KMS-11 (cell line): ENCODE measurements at regions not wholly inside any gene's neighbourhood (a gene's known extent, or its start where the extent isn't known, plus 50 kb on each side); places are given as distances from the start of the nearest gene placed in this dataset.

Experiments
- H2AFZ ChIP-seq: fragments of 200-600 bp; sonication (generic); 2 replicates; pipeline ENCODE4 v1.6.1; 2016; ENCODE audit warnings: antibody characterized with exemption, mixed run types, low read depth
- H3K27ac ChIP-seq: fragments of 200-600 bp; sonication (generic); 2 replicates; pipeline ENCODE4 v1.6.1; 2016; ENCODE audit warnings: mild to moderate bottlenecking, mixed run types
- H3K27me3 ChIP-seq: fragments of 200-600 bp; sonication (generic); 2 replicates; pipeline ENCODE4 v1.6.1; 2017; ENCODE audit warnings: mild to moderate bottlenecking, low read depth, mixed run types, moderate library complexity; ENCODE audit not compliant: insufficient read depth
- H3K36me3 ChIP-seq: fragments of 200-600 bp; sonication (generic); 2 replicates; pipeline ENCODE4 v1.6.1; 2017; ENCODE audit warnings: mild to moderate bottlenecking, mixed run types; ENCODE audit not compliant: insufficient read depth
- H3K4me1 ChIP-seq: fragments of 200-600 bp; sonication (generic); 2 replicates; pipeline ENCODE4 v1.6.1; 2016; ENCODE audit warnings: mild to moderate bottlenecking, low read depth, mixed run types; ENCODE audit not compliant: poor library complexity, severe bottlenecking
- H3K4me2 ChIP-seq: fragments of 200-600 bp; sonication (generic); 2 replicates; pipeline ENCODE4 v1.7.0; 2016; ENCODE audit warnings: mild to moderate bottlenecking, mixed run types
- H3K4me3 ChIP-seq: fragments of 200-600 bp; sonication (generic); IDR thresholded peaks from 2 replicates; pipeline ENCODE4 v1.6.1; 2017; ENCODE audit warnings: low read depth, low read length, mixed read lengths; ENCODE audit not compliant: insufficient read depth
- H3K79me2 ChIP-seq: fragments of 200-600 bp; sonication (generic); 2 replicates; pipeline ENCODE4 v1.6.1; 2016; ENCODE audit warnings: low read depth, mixed run types; ENCODE audit not compliant: insufficient read depth
- H3K9ac ChIP-seq: fragments of 200-600 bp; sonication (generic); 2 replicates; pipeline ENCODE4 v1.6.1; 2016; ENCODE audit warnings: mild to moderate bottlenecking, mixed run types
- H4K20me1 ChIP-seq: fragments of 200-600 bp; sonication (generic); 2 replicates; pipeline ENCODE4 v1.6.1; 2016; ENCODE audit warnings: mild to moderate bottlenecking, mixed run types; ENCODE audit not compliant: insufficient read depth
- TF ChIP-seq, protein P1 (sequence below): fragments of 200-600 bp; sonication (generic); conservative IDR thresholded peaks from 2 replicates; pipeline ENCODE4 v1.6.1; 2017; ENCODE audit warnings: low read depth, mild to moderate bottlenecking, antibody characterized with exemption, low read length, moderate library complexity, mixed read lengths

DNA sequence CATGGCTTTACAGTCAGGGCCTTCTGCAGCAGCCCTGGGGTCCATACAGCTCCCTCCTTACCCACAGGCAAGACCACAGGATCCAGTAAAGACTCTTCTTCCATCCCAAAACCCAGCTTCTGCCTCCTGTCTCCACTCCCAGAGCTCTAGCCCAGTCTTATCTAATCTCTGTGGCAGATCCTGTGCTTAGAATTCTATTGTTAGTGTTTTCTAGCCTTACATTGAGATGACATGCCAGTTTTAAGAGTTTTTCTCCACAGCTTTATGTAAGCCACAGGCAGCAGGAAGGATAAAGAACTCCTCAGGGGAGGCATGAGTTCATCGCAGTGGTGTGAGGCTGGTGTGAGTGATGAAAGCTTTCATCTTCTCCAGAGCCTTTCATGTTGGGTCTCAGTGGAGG is 129.1 kb downstream of the RCHY1 start:
- Histone ChIP-seq H3K27ac (no peak overlapping the region), H3K36me3 (no peaks in the 10 kb centered on the region), H3K27me3 (no peaks in the 10 kb centered on the region), H4K20me1 (no peaks in the 10 kb centered on the region), H3K9ac (no peak overlapping the region), H3K79me2 (no peaks in the 10 kb centered on the region), H3K4me2 (no peak overlapping the region), H3K4me1 (no peaks in the 10 kb centered on the region), H3K4me3 (no peak overlapping the region), H2AFZ (no peak overlapping the region)
- TF ChIP-seq, protein P1, sequence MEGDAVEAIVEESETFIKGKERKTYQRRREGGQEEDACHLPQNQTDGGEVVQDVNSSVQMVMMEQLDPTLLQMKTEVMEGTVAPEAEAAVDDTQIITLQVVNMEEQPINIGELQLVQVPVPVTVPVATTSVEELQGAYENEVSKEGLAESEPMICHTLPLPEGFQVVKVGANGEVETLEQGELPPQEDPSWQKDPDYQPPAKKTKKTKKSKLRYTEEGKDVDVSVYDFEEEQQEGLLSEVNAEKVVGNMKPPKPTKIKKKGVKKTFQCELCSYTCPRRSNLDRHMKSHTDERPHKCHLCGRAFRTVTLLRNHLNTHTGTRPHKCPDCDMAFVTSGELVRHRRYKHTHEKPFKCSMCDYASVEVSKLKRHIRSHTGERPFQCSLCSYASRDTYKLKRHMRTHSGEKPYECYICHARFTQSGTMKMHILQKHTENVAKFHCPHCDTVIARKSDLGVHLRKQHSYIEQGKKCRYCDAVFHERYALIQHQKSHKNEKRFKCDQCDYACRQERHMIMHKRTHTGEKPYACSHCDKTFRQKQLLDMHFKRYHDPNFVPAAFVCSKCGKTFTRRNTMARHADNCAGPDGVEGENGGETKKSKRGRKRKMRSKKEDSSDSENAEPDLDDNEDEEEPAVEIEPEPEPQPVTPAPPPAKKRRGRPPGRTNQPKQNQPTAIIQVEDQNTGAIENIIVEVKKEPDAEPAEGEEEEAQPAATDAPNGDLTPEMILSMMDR, result no peak

DNA sequence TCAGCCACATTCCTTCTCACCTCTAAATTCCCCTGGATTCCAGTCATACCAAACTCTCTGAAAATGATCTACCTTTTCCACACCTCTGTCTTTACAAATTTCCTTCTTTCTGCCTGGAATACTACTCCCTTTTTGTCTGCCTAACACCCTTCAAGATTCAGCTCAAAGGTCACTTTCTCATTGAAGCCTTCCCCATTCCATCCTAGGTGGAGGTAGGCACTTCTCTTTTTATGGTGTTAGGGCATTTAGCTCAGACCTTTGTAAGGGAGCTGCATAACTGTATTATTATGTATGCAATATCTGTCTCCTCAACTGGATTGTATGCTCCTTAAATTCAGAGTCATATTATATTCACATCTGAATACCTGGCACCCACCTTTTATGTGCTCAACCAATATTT is 137.7 kb downstream of the RCHY1 start:
- no peaks in the 10 kb centered on the region for H3K79me2 ChIP-seq
- no peak overlapping the region for H3K4me3 ChIP-seq
- H3K4me1 ChIP-seq, result no peaks in the 10 kb centered on the region
- H2AFZ ChIP-seq, result no peak overlapping the region
- no peak overlapping the region for H3K4me2 ChIP-seq
- TF ChIP-seq, protein P1, result no peak
- H3K9ac ChIP-seq, result no peak overlapping the region
- H3K27me3 ChIP-seq, result no peaks in the 10 kb centered on the region
- no peak overlapping the region for H3K27ac ChIP-seq
- no peaks in the 10 kb centered on the region for H4K20me1 ChIP-seq
- H3K36me3 ChIP-seq, result no peaks in the 10 kb centered on the region

DNA sequence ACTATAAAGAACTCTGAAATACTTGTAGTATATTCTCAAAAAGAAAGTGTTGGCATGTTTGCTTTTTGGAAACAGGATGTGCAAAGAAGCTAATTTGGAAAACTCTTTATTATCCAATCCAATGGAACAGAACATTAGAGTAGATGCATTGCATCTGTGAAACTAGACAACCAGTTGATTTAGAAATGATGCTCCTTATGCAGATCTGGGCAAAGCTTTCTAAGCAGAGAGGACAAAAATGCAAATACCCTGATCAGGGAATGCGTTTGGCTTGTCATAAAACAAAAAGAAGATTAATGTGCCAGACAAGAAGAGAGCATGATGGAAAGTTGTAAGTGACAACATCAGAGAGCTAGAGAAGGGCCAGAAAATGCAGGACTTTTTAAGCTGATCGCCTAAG is 142.3 kb downstream of the RCHY1 start:
- no peak overlapping the region for H2AFZ ChIP-seq
- H3K27me3 ChIP-seq, result no peaks in the 10 kb centered on the region
- no peaks in the 10 kb centered on the region for H3K79me2 ChIP-seq
- no peaks in the 10 kb centered on the region for H4K20me1 ChIP-seq
- no peak overlapping the region for H3K4me2 ChIP-seq
- H3K36me3 ChIP-seq, result no peaks in the 10 kb centered on the region
- H3K27ac ChIP-seq, result no peak overlapping the region
- no peaks in the 10 kb centered on the region for H3K4me1 ChIP-seq
- H3K9ac ChIP-seq, result no peak overlapping the region
- no peak overlapping the region for H3K4me3 ChIP-seq
- TF ChIP-seq, protein P1, result no peak

DNA sequence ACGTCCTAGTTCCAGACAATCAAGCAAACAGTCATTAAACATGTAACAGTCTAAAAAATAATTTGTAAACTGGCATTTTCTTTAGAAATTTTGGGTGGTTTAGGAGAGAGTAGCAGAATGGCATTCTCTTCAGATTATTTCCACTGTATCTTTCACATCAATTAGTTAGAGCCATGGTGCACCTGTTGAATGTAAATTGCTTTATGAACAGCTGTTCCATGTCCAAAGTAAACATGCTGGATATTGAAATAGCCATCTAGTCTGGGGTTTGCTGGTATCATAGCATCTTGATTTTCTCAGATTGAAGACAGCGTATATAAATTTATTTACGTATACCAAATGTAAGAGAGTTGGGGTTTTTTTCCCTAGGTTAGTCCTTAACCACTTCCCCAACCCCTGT is 143.6 kb downstream of the RCHY1 start:
- Histone ChIP-seq H3K4me2 (no peak overlapping the region), H2AFZ (no peak overlapping the region), H3K4me1 (no peaks in the 10 kb centered on the region), H3K9ac (no peak overlapping the region), H3K4me3 (no peak overlapping the region), H3K27me3 (no peaks in the 10 kb centered on the region), H3K27ac (no peak overlapping the region), H4K20me1 (no peaks in the 10 kb centered on the region), H3K79me2 (no peaks in the 10 kb centered on the region), H3K36me3 (no peaks in the 10 kb centered on the region)
- TF ChIP-seq, protein P1, result no peak

DNA sequence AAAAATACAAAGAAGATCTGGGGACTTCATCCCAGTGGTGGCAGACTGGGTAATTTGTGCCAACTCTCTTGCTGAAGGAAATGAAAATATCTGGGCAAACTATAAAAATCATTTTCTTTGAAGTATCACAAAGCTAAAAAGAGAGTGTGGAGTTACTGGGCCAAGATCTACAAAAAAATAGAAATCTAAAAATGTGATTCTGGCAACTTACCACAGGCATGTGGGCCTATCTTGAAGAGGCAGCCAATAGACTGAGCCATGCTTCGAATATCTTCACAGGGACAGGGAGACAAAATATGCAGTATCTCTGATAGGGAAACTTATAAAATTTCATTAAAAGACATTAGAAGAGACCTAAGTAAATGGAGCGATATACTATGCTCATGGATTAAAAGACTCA is 168.8 kb downstream of the RCHY1 start:
- H3K36me3 ChIP-seq, result no peaks in the 10 kb centered on the region
- H2AFZ ChIP-seq, result no peak overlapping the region
- no peak overlapping the region for H3K27ac ChIP-seq
- TF ChIP-seq, protein P1, result no peak
- H3K27me3 ChIP-seq, result no peaks in the 10 kb centered on the region
- no peaks in the 10 kb centered on the region for H4K20me1 ChIP-seq
- H3K79me2 ChIP-seq, result no peaks in the 10 kb centered on the region
- no peaks in the 10 kb centered on the region for H3K4me1 ChIP-seq
- H3K4me3 ChIP-seq, result no peak overlapping the region
- no peak overlapping the region for H3K9ac ChIP-seq
- no peak overlapping the region for H3K4me2 ChIP-seq
